C4-2B (cell line): ENCODE measurements at regions not wholly inside any gene's neighbourhood (a gene's known extent, or its start where the extent isn't known, plus 50 kb on each side); places are given as distances from the start of the nearest gene placed in this dataset.

Experiments used
- H3K27ac ChIP-seq: fragments of 450-650 bp; 2 replicates; pipeline ENCODE4 v1.5.1; 2017
- CTCF ChIP-seq: fragments of 450-650 bp; conservative IDR thresholded peaks from 2 replicates; pipeline ENCODE4 v1.5.1; 2017; ENCODE audit warnings: mild to moderate bottlenecking
- ZFX ChIP-seq: fragments of 450-650 bp; IDR thresholded peaks from 2 replicates; pipeline ENCODE4 v1.6.1; 2017

DNA sequence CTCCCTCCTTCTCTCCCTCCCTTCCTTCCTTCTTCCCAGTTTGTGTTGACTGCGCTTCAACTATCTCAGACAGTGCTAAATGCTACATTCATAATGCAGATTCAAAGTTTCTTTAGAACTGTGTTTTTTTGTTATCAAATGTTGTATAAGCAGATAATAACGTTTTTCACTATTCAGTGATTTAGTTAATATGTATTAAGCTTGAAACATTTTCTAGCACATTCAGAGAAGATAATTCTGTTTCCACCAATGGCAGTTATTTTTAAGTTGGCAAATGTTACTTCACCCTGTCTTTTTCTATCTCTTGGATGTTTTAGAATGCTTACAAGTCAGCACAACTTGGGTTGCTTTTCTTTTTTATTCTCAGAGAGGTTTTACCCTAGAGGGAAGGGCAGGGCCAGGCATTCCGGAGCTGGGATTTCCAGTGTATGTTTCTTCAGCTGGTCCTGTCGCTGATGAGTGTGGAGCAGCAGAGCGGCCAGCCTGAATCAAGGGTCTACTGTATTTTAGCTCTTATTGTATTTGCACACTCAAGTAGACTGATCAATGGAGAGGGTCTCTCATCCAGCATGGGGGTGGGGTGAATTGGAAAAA, 162.3 kb upstream of the ARHGAP20 start:
- no peak overlapping the region for H3K27ac ChIP-seq

GRCh38 chr11:110873975-110874374, 161.7 kb upstream of the ARHGAP20 start:
- TF ChIP-seq CTCF = no peak
- no peak for TF ChIP-seq ZFX
- H3K27ac ChIP-seq = no peak overlapping the region

More for the DNA sequence above, 162.3 kb upstream of the ARHGAP20 start:
- TF ChIP-seq ZFX = no peak
- no peak for TF ChIP-seq CTCF

- no peak overlapping the region for H3K27ac ChIP-seq
- TF ChIP-seq ZFX (no peak), CTCF (no peak)
These were observed 158.7 kb upstream of the ARHGAP20 start for GRCh38 chr11:110870816-110871522.

- H3K27ac ChIP-seq = no peak overlapping the region
- TF ChIP-seq ZFX (no peak), CTCF (no peak)
These were observed 155.7 kb upstream of the ARHGAP20 start for GRCh38 chr11:110867951-110868350.

DNA sequence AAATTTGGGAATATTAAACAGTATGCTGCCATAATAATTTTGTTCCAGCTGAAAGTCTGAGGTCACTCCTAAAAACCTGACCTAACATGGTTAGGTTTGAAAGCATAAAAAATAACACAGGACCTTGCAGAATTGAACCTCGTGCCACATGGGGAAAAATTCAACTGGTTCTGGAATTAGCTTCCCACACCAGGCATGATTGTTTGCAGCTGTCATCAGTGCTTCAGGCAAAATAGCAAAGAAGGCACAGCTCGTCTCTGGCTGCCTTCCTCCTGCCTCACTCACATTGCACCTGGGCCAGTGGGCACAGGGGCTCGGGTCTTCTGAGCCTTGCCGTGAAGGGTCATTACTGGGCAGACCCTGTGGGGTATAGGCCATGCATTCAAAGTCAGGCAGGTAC, 153.8 kb upstream of the ARHGAP20 start:
- TF ChIP-seq CTCF = no peak
- no peak overlapping the region for H3K27ac ChIP-seq

- no peak overlapping the region for H3K27ac ChIP-seq
- TF ChIP-seq ZFX = no peak
- no peak for TF ChIP-seq CTCF
These were observed 150.2 kb upstream of the ARHGAP20 start for GRCh38 chr11:110862407-110862806.

DNA sequence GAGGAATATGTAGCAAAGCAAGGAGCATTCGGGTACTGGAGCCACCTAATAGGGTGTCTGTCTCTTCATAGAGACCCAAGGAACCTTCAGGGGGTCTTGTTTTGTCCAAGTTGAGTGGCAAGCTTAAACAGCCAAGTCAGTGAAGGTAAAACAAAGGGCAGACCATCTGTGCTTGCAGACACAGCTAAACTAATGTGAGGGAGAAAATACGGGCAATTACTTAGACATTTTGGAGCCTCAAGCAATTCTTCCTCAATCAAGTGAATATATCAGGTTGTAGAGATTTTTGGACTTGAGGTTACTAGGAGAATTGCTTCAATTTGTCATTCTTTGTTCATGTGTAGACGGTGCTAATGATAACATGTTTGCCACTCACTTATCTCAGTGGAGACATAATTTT, 148.2 kb upstream of the ARHGAP20 start:
- H3K27ac ChIP-seq = no peak overlapping the region
- TF ChIP-seq CTCF (no peak), ZFX (no peak)
